Stimulated activated effector memory CD8-positive, alpha-beta T cell treated with anti-CD3 and anti-CD28 coated beads, Interleukin-12 subunit alpha, Interleukin-12 subunit beta, amount 100 ng/mL, for 72 hours (primary cell): ENCODE measurements at regions not wholly inside any gene's neighbourhood (a gene's known extent, or its start where the extent isn't known, plus 50 kb on each side); places are given as distances from the start of the nearest gene placed in this dataset.
"Not testable (repeated sequence)": the region's sequence is repeated elsewhere in the genome, so short reads cannot be mapped to it uniquely, and the experiment has no call there.

Experiments used
- ATAC-seq: fragments of 150-1000 bp; cut with Tn5 transposase; 2 replicates; pipeline ENCODE4 v1.10.0; 2021
- DNase-seq, 2 donors: peaks; one replicate each; pipeline ENCODE4 v3.0.0; 2021 to 2022; ENCODE audit warnings: low spot score in 2 of 2
- H3K27ac Mint-ChIP-seq: one replicate; pipeline ENCODE4 v1.8.0; 2022; ENCODE audit warnings: mild to moderate bottlenecking, mixed read lengths
- H3K36me3 Mint-ChIP-seq: one replicate; pipeline ENCODE4 v1.8.0; 2022; ENCODE audit warnings: mild to moderate bottlenecking, mixed read lengths
- H3K4me1 Mint-ChIP-seq: one replicate; pipeline ENCODE4 v1.8.0; 2022; ENCODE audit warnings: mixed read lengths
- H3K4me3 Mint-ChIP-seq: one replicate; pipeline ENCODE4 v1.8.0; 2022; ENCODE audit warnings: mild to moderate bottlenecking, mixed read lengths
- H3K9me3 Mint-ChIP-seq: one replicate; pipeline ENCODE4 v1.8.0; 2022; ENCODE audit warnings: mixed read lengths

DNA sequence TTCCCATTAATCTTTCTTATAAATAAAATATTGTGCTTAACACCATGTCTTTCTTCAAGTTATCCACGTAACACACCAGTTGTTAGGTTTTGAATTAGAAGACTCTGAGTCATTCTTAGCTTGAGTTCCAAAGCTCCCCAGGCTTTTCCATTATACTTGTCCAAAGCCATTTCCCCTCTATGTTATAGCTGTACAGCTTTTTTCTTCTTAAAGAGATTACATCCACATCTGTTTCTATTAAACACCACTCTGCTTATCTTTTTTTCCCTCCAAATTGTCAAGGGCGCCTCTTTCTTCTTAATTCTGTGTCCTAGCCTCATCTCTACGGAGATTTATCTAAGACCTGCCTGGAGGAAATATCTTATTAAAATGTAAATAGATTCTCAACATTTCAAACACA lies 139.4 kb upstream of the CPHXL start:
- Mint-ChIP-seq H3K27ac (no peak overlapping the region), H3K9me3 (no peaks in the 10 kb centered on the region), H3K4me1 (no peaks in the 10 kb centered on the region), H3K4me3 (no peak overlapping the region), H3K36me3 (no peaks in the 10 kb centered on the region)
- ATAC-seq (no peak), DNase-seq (no peak)

DNA sequence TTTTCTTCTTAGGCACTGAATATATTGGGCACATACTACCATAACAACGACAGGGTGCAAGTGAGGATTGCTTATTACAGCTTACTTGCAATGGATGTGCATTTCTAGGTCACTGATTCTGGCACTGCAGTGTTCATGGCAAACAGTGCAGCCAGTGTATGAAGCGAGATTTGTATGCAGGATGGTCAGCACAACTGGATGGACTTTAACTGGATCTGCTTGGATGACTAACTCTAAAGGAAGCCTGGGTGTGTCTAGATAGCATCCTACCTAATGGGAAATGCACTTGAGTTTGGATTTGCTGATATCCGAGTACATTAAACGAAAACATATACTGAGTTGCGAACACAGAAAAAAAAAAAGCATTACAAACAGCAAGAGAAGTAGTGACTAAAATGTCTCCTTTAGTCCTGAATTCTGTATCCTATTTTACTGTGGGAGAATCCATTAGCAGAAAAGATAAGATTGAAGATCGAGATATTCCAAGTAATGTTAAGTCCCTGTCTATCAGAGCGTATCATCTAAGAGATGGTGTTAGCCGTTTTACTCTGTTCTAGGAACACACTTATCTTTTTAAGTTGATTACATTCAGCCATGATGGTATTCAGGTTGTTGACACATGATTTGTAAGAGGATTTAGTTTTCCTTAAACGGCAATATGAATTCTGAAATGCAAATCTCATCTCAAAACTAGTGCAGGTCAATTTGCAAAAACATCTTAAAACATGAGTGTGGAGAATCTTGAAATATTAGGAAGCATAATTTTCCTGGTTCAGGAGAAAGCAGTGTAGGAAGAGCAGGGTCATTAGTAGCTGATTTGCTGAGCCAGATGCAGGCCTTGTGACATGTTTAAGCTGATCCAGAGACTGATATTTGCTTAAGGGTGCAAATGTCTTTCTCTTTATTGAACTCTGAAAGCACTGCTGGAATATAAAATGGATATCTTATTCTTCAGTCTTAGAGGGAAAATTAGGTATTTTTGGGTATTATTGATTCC lies 142.6 kb upstream of the CPHXL start:
- H3K27ac Mint-ChIP-seq, result no peak overlapping the region
- H3K9me3 Mint-ChIP-seq, result peaks cover 2% of the 10 kb centered on the region
- no peak overlapping the region for H3K4me3 Mint-ChIP-seq
- DNase-seq (no peak), ATAC-seq (no peak)
- no peaks in the 10 kb centered on the region for H3K36me3 Mint-ChIP-seq
- H3K4me1 Mint-ChIP-seq, result no peaks in the 10 kb centered on the region

DNA sequence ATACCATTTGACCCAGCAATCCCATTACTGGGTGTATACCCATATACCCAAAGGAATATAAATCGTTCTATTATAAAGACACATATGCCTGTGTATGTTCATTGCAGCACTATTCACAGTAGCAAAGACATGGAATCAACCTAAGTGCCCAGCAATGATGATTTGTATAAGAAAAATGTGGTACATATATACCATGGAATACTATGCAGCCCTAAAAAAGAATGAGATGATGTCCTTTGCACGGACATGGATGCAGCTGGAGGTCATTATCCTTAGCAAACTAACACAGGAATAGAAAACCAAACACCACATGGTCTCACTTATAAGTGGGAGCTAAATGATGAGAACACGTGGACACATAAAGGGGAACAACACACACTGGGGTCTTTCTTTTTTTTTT lies 155.0 kb upstream of the CPHXL start:
- H3K4me1 Mint-ChIP-seq, DNase-seq, H3K4me3 Mint-ChIP-seq, H3K27ac Mint-ChIP-seq, H3K36me3 Mint-ChIP-seq, H3K9me3 Mint-ChIP-seq, ATAC-seq: not testable (repeated sequence)

DNA sequence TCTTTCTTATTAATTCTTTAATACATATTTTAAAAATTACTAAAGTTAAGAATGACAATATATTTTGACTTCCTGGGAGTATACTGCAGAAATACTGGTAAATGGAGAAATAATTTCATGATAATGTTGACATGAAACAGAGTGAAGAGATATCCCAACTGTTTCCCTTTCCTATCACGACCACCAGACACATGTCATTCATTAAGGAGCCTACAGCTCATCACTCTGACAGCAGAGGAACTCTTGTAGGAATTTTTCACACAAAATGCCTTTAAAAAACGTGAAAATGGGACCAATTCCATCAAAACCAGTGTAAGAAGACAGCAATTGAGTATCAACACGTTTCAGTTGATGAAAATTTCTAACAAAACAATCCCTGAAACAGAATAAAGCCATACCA lies 172.9 kb upstream of the CPHXL start:
- Mint-ChIP-seq H3K4me1 (no peaks in the 10 kb centered on the region), H3K9me3 (no peaks in the 10 kb centered on the region), H3K36me3 (no peaks in the 10 kb centered on the region), H3K4me3 (no peak overlapping the region), H3K27ac (no peak overlapping the region)
- no peak for DNase-seq
- ATAC-seq, result no peak

DNA sequence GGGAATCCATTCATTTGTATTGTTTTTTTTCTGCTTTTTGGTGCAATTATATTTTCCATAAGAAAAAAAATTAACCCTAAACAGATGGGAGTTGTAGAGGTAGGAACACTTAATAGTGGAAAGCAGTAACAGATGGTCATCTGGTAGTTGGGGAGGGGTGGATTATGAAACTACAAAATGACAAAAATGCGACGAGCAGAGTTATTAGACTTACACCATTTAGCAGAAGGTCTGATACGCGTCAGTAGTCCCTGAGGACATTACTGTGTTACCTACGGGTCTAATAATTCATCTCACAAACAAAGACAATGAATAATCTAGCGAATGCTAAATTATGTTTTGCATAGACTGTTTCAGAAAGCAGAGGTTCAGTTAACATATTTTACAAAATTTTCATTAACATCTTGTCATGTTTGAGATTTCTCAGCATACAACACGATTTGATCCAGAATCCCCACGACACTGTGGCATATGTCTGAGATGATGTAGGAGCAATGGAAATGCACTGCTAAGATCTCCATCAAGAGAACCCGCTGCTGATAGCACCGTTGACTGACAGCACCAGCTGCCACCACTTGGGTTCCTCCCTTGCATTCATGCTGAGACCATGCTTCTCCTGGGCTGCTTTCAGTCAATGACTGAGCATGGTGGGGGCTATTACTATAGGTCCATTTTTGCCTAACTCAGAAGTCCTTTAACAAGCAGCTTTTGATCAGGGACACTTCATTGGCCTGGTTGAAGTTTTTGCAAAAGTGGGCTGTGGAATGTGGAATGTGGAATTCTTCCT lies 182.2 kb upstream of the CPHXL start:
- Mint-ChIP-seq H3K4me1 (no peaks in the 10 kb centered on the region), H3K9me3 (no peaks in the 10 kb centered on the region), H3K27ac (no peak overlapping the region), H3K4me3 (no peak overlapping the region), H3K36me3 (no peaks in the 10 kb centered on the region)
- ATAC-seq, result no peak
- DNase-seq, result no peak

DNA sequence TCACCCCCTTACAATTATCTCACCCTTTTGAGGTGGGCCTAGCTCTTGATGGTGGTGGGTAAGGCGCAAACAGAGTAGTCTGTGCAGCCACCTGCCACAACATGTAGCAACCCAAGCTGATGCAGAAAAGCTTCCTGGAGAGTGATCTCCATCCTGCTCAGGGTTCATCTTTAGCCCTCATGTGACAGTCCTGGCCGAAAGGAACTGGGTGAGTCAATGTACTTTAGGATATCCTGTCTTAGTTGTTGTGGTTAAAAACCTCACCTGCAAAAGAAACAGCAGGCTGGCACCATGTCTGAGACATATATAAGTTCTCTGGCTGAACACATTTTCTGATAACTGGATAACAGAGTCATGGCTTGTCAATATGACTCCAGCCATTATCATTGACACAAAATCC lies 183.5 kb upstream of the CPHXL start:
- Mint-ChIP-seq H3K4me1 (no peaks in the 10 kb centered on the region), H3K9me3 (no peaks in the 10 kb centered on the region), H3K4me3 (no peak overlapping the region), H3K36me3 (no peaks in the 10 kb centered on the region), H3K27ac (no peak overlapping the region)
- no peak for ATAC-seq
- no peak for DNase-seq

DNA sequence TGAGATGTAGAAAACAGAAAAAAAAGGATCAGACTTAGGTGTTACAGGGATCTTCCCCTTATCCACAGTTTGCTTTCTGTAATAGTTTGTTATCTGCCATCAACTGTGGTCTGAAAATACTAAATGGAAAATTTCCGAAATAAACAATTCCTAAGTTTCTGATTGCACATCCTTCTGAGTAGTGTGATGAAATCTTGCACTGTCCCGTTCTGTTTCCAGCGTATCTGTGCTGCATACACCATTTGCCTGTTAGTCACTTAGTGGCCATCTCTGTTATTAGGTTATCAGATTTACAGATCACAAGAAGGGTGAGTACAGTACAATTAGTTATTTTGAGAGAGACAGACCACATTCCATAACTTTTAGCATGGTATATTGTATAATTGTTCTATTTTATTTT lies 185.6 kb upstream of the CPHXL start:
- Mint-ChIP-seq H3K4me3 (no peak overlapping the region), H3K36me3 (no peaks in the 10 kb centered on the region), H3K9me3 (no peaks in the 10 kb centered on the region), H3K27ac (no peak overlapping the region), H3K4me1 (no peaks in the 10 kb centered on the region)
- DNase-seq (no peak), ATAC-seq (no peak)

DNA sequence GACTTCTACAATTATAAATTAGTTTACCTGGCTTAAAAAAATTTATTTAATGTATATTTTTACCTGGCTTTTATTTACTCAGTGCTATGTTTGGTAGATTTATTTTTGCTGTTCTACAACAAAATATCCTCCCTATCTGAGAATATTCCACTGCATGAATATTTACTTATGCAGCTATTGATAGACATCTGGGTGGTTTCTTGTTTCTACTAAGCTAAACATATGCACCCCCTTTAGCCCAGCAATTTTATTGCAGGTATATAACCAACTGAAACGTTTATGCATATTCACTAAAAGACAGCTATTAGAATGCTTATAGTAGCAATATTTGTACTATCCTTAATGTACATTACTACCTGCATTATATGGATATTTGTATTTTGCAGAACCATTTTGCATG lies 187.7 kb upstream of the CPHXL start:
- Mint-ChIP-seq H3K36me3 (no peaks in the 10 kb centered on the region), H3K9me3 (no peaks in the 10 kb centered on the region), H3K27ac (no peak overlapping the region), H3K4me1 (no peaks in the 10 kb centered on the region), H3K4me3 (no peak overlapping the region)
- DNase-seq, result no peak
- ATAC-seq, result no peak

DNA sequence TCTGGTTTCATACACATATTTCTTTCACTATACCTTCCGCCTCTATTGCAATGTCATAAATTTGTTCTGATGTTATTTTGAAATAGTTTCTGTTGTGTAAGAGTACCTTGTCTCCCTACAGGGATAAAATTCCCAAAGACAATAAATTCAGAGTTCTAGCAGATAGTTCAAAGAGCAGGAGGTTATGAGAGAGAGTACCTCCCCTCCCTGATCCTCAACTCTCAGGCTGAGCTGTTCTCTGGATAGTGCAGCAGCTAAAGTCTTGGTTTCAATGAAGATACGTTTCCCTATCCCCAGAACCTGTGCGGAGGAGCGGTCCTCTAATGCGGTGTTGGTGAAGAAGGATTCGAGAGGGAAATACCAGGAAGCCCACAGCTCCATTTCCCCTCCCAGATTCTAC lies 190.2 kb upstream of the CPHXL start:
- no peak for ATAC-seq
- Mint-ChIP-seq H3K27ac (no peak overlapping the region), H3K9me3 (peaks cover 4% of the 10 kb centered on the region), H3K4me1 (no peaks in the 10 kb centered on the region), H3K4me3 (no peak overlapping the region), H3K36me3 (no peaks in the 10 kb centered on the region)
- DNase-seq, result no peak

DNA sequence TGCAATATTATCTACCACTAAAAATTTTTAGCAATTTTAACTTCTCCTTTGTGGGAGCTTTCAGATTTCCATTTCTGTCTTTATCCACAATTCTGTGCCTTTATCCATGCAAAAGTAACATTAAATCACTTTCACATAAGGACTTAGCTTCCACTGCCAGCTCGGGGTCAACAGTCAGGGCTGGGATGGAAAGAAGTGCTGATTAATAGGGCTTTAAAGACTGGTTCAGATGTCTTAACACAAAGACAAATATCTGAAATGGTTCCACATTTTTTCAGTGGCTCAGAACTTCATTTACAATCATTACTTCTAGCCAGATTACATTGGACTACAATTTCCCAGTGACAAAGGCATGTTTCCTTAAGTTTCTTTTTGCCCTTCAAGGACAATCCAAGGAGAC lies 191.8 kb upstream of the CPHXL start:
- no peaks in the 10 kb centered on the region for H3K36me3 Mint-ChIP-seq
- H3K4me3 Mint-ChIP-seq, result no peak overlapping the region
- DNase-seq (no peak), ATAC-seq (no peak)
- no peaks in the 10 kb centered on the region for H3K4me1 Mint-ChIP-seq
- H3K9me3 Mint-ChIP-seq, result peaks cover 4% of the 10 kb centered on the region
- no peak overlapping the region for H3K27ac Mint-ChIP-seq

DNA sequence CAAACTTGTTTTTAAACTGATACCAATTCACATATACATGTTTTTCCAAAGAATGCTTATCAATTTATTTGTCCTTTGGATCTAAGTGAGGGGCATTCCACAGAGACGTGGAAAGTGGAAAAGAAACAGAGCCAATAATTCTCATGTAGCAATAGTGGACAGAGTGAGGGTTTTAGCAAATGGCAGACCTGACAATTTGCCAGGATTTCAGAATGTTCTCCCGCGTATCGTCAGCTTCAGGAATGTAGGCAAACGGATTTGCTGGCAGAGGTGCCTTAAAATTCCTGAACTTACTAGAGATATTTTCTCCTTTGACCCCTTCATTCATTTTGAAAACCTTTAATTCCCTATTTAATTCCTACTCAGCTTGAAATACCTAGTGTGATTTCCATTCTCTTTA lies 193.4 kb upstream of the CPHXL start:
- Mint-ChIP-seq H3K4me3 (no peak overlapping the region), H3K36me3 (no peaks in the 10 kb centered on the region), H3K4me1 (no peaks in the 10 kb centered on the region), H3K9me3 (peaks cover 4% of the 10 kb centered on the region), H3K27ac (no peak overlapping the region)
- DNase-seq (no peak), ATAC-seq (no peak)

DNA sequence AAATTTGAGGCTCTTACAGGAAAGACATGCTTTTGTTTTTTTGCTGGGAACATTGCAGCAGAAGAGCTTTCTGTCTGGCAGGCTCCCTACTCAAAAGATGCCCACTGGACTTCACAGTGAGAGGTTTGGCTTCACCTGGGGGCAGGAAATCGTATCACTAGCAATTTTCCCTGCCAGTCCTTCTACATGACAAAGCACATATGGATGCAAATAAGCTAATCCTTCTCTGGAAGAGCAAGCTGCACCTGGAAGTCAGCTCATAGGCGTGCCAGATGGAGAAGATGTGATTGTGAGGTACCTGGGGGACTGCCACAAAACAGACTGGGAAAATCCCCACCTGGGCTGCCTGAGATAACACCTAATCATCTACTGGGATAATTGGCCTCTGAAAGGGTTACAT lies 195.0 kb upstream of the CPHXL start:
- ATAC-seq (no peak), DNase-seq (no peak)
- H3K36me3 Mint-ChIP-seq, result no peaks in the 10 kb centered on the region
- no peaks in the 10 kb centered on the region for H3K4me1 Mint-ChIP-seq
- H3K9me3 Mint-ChIP-seq, result peaks cover 4% of the 10 kb centered on the region
- no peak overlapping the region for H3K4me3 Mint-ChIP-seq
- H3K27ac Mint-ChIP-seq, result no peak overlapping the region

DNA sequence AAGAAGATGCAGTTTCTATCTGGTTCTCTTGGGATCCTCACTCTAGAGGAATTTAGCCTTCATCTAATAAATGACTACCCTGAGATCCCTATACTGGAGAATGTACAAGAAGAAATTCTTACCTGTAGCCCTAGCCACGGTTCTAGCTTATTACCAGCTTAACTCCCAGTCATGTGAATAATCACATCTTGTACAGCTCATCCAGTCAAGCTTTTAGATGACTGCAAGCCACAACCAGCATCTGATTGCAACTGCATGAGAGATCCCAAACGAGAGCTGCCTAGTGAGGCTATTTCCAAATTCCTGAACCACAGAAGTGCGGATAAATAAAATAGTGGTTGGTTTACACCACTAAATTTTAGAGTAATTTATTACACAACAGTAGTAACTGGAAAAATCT lies 196.0 kb upstream of the CPHXL start:
- H3K36me3 Mint-ChIP-seq, result no peaks in the 10 kb centered on the region
- ATAC-seq (no peak), DNase-seq (no peak)
- no peak overlapping the region for H3K4me3 Mint-ChIP-seq
- H3K27ac Mint-ChIP-seq, result no peak overlapping the region
- peaks cover 4% of the 10 kb centered on the region for H3K9me3 Mint-ChIP-seq
- H3K4me1 Mint-ChIP-seq, result no peaks in the 10 kb centered on the region

DNA sequence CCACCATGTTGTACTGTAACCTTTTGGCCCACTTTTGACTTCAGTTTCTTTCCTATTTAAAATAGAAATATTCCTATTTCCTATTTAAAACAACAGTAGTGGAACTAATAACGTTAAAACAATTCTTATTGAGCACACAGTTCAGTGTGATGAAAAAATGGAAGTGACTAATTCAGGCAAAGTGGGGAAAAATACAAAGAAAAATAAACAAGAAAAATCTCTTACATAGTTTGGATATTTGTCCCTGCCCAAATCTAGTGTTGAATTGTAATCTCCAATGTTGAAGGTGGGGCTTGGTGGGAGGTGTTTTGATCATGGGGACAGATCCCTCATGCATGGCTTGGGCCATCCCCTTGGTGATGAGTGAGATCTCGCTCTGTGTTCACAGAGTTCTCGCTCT lies 198.1 kb upstream of the CPHXL start:
- Mint-ChIP-seq H3K27ac (no peak overlapping the region), H3K36me3 (no peaks in the 10 kb centered on the region), H3K4me1 (no peaks in the 10 kb centered on the region), H3K4me3 (no peak overlapping the region), H3K9me3 (peaks cover 4% of the 10 kb centered on the region)
- ATAC-seq, result no peak
- DNase-seq, result no peak

DNA sequence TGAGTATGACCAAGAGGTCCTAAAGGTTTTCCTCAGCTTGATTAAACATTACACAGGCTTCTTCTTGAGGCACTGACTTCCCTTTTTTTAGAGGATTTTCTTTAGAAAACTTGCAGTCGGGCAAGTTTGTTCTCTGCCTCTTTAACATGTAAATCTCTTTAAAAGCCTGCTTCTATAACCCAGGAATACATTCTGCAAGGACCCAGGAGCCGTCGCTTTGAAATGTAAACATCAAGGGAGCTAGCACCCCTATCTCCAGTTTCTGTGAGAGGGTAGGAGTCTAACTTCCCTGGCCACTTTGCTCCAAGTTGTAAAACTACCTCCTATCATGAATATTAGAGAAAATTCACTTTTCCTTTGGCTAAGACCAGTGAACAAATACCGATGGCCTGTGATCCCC lies 201.5 kb upstream of the CPHXL start:
- H3K9me3 Mint-ChIP-seq, result no peaks in the 10 kb centered on the region
- ATAC-seq (no peak), DNase-seq (no peak)
- no peak overlapping the region for H3K4me3 Mint-ChIP-seq
- no peak overlapping the region for H3K27ac Mint-ChIP-seq
- no peaks in the 10 kb centered on the region for H3K36me3 Mint-ChIP-seq
- H3K4me1 Mint-ChIP-seq, result no peaks in the 10 kb centered on the region

DNA sequence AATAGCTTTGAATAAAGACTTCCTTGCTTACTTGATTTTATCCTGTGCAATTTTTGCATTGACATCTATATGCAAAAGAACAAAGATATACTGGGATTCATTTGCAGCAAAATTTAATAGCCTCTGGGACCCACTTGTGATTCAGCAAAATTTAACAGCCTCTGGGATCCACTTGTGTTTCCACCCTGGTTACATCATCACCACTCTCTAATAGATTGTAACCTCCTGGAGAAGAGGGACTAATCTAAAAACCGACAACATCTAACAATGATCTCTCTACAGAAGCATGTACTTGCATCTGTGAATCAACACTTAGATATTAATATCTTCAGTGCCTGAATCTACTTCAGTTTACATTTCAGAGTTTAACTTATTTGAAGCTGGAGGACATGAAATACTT lies 202.0 kb upstream of the CPHXL start:
- no peak overlapping the region for H3K4me3 Mint-ChIP-seq
- H3K4me1 Mint-ChIP-seq, result no peaks in the 10 kb centered on the region
- no peaks in the 10 kb centered on the region for H3K36me3 Mint-ChIP-seq
- DNase-seq, result no peak
- H3K9me3 Mint-ChIP-seq, result no peaks in the 10 kb centered on the region
- ATAC-seq, result no peak
- H3K27ac Mint-ChIP-seq, result no peak overlapping the region
